ENCODE measurements at regions not wholly inside any gene's neighbourhood (a gene's known extent, or its start where the extent isn't known, plus 50 kb on each side); places are given as distances from the start of the nearest gene placed in this dataset.

GRCh38 chr2:196263181-196263747 is 91.9 kb upstream of the STK17B start:
- no peak for TF ChIP-seq EZH2 (IDR thresholded peaks at IDR 0.05; ENCODE audit: borderline replicate concordance, low read length)
- no peak for TF ChIP-seq CTCF (IDR thresholded peaks at IDR 0.05; ENCODE audit: low read length)
- Histone ChIP-seq H3K27ac (ENCODE audit: low read depth, low read length, poor library complexity, severe bottlenecking) (peak overlapping the region; percentile 96), H3K4me1 (ENCODE audit: insufficient read depth, low read length, severe bottlenecking) (peaks cover 80% of the 10 kb centered on the region), H3K9me2 (ENCODE audit: low read depth, low read length) (no peaks in the 10 kb centered on the region), H3K4me3 (ENCODE audit: low read depth, low read length, poor library complexity, severe bottlenecking) (peak overlapping the region; percentile 32), H3K9ac (ENCODE audit: low read length) (peak overlapping the region; percentile 69), H3K79me2 (ENCODE audit: insufficient read depth, low read length) (no peaks in the 10 kb centered on the region), H3K4me2 (ENCODE audit: low read length) (peak overlapping the region; percentile 66), H2AFZ (ENCODE audit: low read length) (peak overlapping the region; percentile 77; the same call in 1 of the 2 replicates), H3K36me3 (ENCODE audit: insufficient read depth, low read length) (no peaks in the 10 kb centered on the region), H3K9me3 (ENCODE audit: low read length) (no peaks in the 10 kb centered on the region), H3F3A (ENCODE audit: insufficient read depth, low read length) (peaks cover 8% of the 10 kb centered on the region; the same call in 1 of the 2 replicates), H3K27me3 (ENCODE audit: insufficient read depth, low read length) (no peaks in the 10 kb centered on the region), H4K20me1 (ENCODE audit: insufficient read depth, low read length) (no peaks in the 10 kb centered on the region)

DNA sequence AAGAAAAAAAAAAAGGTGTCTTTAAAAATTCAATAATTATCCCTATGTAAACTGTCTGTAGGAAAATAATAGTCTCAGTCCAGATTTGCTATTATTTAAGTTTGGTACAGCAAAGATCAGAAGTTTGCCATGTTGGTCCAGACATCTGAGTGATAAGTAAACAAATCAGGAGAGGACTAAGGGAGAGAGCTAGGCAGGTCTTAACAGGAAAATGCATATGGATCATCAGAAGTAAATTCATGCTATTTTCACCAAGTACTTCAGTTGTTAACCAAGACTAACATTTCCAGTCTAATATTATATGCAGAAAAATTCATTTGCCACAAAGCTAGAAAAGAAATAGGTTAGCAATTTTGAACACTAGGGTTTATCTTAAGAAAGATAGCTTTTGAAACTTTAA is 95.0 kb upstream of the STK17B start:
- Histone ChIP-seq H2AFZ (ENCODE audit: low read length) (no peak overlapping the region), H3K27me3 (ENCODE audit: insufficient read depth, low read length) (no peaks in the 10 kb centered on the region), H3K4me1 (ENCODE audit: insufficient read depth, low read length, severe bottlenecking) (peaks cover 84% of the 10 kb centered on the region), H3K9me3 (ENCODE audit: low read length) (no peaks in the 10 kb centered on the region), H3K36me3 (ENCODE audit: insufficient read depth, low read length) (no peaks in the 10 kb centered on the region), H3F3A (ENCODE audit: insufficient read depth, low read length) (peaks cover 8% of the 10 kb centered on the region; the same call in 1 of the 2 replicates), H4K20me1 (ENCODE audit: insufficient read depth, low read length) (no peaks in the 10 kb centered on the region), H3K79me2 (ENCODE audit: insufficient read depth, low read length) (no peaks in the 10 kb centered on the region), H3K27ac (ENCODE audit: low read depth, low read length, poor library complexity, severe bottlenecking) (peak overlapping the region; percentile 96), H3K9ac (ENCODE audit: low read length) (no peak overlapping the region), H3K9me2 (ENCODE audit: low read depth, low read length) (no peaks in the 10 kb centered on the region), H3K4me3 (ENCODE audit: low read depth, low read length, poor library complexity, severe bottlenecking) (no peak overlapping the region), H3K4me2 (ENCODE audit: low read length) (no peak overlapping the region)
- TF ChIP-seq CTCF (IDR thresholded peaks at IDR 0.05; ENCODE audit: low read length) (no peak), EZH2 (IDR thresholded peaks at IDR 0.05; ENCODE audit: borderline replicate concordance, low read length) (no peak)

DNA sequence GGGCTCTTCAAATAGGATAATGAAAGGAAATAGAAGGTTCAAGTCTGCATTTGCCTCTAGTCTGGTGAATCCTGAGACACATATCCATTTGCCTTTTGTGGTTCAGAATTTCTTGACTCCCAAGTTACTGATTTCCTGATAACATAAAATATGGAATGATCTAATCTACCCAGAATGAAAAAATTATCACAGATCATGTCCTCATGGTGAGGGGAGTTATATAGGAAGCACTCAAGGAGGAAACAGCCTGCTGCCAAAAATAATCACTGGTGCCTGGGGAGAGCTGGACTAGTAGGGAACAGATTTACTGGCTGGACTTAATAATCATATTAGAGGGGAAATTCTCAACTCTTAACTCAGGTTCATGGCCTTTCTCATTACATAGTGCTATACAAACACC is 95.5 kb upstream of the STK17B start:
- Histone ChIP-seq H3K27me3 (ENCODE audit: insufficient read depth, low read length) (no peaks in the 10 kb centered on the region), H3K27ac (ENCODE audit: low read depth, low read length, poor library complexity, severe bottlenecking) (peak overlapping the region; percentile 90), H3K9ac (ENCODE audit: low read length) (no peak overlapping the region), H3F3A (ENCODE audit: insufficient read depth, low read length) (peaks cover 8% of the 10 kb centered on the region; the same call in 1 of the 2 replicates), H3K9me2 (ENCODE audit: low read depth, low read length) (no peaks in the 10 kb centered on the region), H3K36me3 (ENCODE audit: insufficient read depth, low read length) (no peaks in the 10 kb centered on the region), H3K4me3 (ENCODE audit: low read depth, low read length, poor library complexity, severe bottlenecking) (no peak overlapping the region), H3K9me3 (ENCODE audit: low read length) (no peaks in the 10 kb centered on the region), H3K4me2 (ENCODE audit: low read length) (no peak overlapping the region), H3K79me2 (ENCODE audit: insufficient read depth, low read length) (no peaks in the 10 kb centered on the region), H4K20me1 (ENCODE audit: insufficient read depth, low read length) (no peaks in the 10 kb centered on the region), H3K4me1 (ENCODE audit: insufficient read depth, low read length, severe bottlenecking) (peaks cover 80% of the 10 kb centered on the region), H2AFZ (ENCODE audit: low read length) (no peak overlapping the region)
- TF ChIP-seq EZH2 (IDR thresholded peaks at IDR 0.05; ENCODE audit: borderline replicate concordance, low read length) (no peak), CTCF (IDR thresholded peaks at IDR 0.05; ENCODE audit: low read length) (no peak)

Measured in OCI-LY1 (cell line).